Activated CD8-positive, alpha-beta memory T cell treated with anti-CD3 and anti-CD28 coated beads, Interleukin-2, amount 50 U/mL, for 4 hours (primary cell): ENCODE measurements at regions not wholly inside any gene's neighbourhood (a gene's known extent, or its start where the extent isn't known, plus 50 kb on each side); places are given as distances from the start of the nearest gene placed in this dataset.
"Not testable (repeated sequence)": the region's sequence is repeated elsewhere in the genome, so short reads cannot be mapped to it uniquely, and the experiment has no call there.

ENCODE experiments used
- DNase-seq: peaks from one replicate; pipeline ENCODE4 v3.0.0-alpha.2; 2020

DNA sequence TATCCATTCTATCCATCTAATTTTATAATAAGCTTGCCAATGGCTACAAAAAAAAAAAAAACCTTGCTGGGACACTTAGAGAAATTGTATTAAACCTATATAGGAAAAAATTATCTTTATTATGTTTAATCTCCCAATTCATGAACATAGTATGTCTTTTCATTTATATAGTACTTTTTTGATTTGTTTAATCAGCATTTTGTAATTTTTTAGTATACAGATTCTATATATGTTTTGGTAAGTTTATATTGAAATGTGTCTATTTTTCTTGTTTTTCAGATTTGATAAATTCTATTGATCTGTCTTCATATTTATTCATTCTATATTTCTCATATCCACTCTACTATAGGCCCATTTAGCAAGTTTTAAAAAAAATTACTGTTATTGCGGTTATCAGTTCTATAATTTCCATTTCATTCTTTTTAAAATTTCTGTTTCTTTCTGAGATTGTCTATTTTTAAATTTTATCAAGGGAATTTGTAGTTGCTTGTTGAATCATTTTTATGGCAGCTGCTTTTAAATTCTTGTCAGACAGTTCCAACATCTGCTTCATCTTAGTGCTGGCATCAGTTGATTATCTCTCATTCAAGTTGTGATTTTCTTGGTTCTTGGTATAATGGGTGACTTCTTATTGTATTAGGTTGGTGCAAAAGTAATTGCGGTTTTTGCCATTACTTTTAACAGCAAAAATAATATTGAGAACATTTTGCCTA, 170.1 kb upstream of the S1PR3 start:
- no peak for DNase-seq

DNA sequence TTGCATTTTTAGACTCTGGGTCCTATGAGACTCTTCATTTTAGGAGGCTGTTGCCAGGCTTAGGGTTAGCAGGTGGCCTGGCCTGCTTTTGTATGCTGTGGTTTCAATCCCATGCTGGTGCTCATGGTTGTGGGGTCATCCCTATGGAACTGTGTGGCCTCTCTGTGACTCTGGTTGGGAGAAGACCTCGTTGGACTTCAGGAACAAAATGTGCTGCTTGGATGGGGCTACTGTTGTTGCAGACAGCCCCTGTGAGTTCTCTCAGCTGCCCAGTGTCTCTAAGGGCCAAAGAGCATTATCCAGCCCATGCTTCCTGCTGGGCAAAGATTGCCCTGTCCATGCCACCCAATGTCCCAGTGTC, 169.5 kb upstream of the S1PR3 start:
- DNase-seq: no peak

DNA sequence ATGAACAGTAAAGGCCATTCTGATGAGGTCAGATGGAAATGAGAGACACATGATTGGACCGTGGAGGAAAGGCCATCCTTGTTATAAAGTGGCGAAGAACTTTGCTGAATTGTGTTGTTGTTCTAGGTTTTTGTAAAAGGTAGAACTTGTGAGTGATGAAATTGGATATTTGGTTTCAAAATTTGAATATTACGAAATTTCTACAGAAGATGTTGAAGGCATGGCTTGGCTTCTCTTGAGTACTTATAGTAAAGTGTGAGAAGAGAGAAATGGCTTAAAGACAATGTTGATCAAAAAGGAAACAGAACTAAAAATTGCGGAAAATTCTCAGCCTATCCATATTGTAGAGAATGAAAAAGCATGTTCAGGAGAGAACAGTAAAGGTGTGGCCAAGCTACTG, 166.6 kb upstream of the S1PR3 start:
- DNase-seq: no peak

DNA sequence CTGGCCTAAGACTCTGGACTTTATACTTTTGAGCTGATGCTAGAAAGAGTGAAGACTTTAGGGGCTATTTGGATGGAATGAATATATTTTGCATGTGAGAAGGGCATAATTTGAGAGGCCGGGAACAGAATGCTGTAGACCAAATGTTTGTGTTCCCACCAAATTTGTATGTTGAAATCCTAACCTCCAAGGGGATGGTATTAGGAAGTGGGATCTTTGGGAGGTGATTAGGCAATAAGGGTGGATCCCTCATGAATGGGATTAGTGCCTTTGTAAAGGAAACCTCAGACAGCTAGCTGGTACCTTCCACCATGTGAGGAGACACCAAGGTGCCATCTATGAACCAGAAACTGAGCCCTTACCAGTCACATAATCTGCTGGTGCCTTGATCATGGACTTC, 165.1 kb upstream of the S1PR3 start:
- DNase-seq: no peak

DNA sequence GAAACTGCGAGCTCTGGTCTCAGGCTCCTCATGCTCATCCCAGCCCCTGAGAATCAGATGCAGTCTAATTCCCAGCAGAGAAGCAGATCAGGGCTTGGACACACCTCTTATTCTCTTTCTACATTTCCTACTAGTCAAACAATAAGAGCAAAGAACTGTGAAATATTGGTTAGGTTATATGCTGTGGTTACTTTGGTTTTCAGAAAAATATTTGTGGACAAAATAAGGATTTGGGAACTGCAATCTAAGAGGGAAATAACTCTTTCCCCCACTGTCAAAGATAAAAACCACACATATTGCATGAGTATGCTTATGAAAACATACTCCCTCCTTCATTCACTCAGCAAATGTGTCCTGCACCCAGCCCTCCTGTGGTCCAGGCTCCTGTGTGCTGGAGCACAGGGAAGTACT, 164.5 kb upstream of the S1PR3 start:
- no peak for DNase-seq

DNA sequence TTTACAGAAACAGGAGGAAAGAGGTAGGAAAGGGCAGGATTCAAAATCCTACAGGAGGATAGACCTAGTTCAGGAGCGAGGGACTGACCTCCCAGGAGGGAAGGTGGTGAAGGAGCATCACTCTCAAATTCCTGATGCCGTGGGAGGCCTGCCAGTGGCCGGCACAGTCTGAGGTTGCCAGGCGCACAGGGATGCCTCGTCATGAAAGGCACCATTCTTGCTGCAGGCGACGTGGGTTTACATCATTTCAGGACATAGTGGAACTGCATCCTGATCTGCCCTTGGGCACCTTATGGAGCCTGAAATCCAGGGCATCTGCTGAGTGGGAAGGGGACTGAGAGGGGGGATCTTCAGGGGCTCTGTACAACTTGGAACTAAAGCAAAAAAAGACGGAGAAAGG, 163.2 kb upstream of the S1PR3 start:
- DNase-seq: no peak

DNA sequence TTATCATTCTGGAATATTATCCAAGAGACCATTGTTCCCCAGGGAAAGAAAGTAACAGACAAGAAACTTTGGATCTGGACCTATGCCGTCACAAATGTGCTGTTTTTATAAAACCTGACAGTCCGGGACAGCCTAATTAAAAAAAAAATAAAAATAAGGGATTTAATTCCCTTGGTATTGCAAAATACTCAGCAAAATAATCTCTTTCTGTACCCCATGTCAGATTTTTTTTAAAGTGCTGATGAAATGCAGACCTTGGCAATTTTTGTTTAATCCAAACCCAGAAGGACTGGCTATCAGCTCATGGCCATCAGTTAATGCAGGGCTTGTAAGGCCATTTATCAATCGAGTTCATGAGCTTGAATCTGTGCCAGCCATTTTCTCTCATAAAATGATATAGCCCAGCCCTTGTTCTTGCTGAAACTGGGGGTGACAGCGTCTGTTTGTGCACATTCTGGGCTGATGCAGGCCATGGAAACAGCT, 162.7 kb upstream of the S1PR3 start:
- no peak for DNase-seq

DNA sequence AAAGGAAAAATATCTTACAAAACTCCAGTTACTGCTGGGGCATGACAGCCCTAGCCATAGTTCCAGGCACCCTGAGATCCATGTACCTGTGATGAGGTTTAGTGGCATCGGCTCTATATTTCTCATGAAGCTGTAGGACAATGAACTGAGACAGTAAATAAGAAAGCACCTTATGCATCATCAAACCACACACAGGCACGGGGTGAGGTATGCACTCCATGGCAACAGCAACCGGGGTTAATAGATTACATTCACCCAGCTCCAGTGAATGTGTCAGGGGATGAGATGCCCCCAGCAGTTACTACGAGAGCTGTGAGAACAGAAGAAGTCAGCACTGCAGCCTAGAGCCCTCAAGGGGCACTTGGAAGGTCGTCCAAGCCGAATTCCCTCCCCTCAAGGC, 162.0 kb upstream of the S1PR3 start:
- DNase-seq: no peak

DNA sequence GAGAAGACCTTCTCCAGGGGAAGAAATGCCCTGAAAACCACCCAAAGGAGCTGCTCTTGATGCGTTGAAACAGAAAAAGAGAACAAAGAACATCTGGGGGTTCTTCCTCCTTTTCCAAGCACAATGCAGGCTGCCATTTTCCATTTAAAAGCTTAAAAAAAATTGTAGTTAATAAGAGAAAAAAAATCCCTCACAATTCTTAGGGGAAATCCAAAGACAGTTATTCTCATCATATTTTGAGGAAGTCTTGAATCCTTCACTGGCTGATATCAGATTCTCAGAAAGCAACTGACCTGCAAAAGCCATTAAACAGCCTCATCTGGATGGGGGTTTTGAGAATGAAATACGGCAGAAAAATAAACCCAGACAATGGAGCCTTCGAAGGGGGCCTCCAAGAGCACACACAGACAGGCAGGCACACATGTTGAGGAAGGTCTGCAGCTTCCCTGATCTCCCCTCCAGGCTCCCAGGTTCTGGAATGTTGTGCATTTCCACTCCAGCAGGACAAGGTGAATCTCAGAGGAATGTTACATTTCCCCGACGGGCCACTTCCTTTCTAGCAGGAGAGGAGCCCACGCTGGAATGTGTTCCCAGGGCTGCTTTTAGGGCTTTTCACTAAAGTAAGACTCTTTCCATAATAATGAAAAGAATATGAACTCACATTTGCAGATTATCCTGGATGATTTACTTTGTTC, 159.4 kb upstream of the S1PR3 start:
- DNase-seq: no peak

DNA sequence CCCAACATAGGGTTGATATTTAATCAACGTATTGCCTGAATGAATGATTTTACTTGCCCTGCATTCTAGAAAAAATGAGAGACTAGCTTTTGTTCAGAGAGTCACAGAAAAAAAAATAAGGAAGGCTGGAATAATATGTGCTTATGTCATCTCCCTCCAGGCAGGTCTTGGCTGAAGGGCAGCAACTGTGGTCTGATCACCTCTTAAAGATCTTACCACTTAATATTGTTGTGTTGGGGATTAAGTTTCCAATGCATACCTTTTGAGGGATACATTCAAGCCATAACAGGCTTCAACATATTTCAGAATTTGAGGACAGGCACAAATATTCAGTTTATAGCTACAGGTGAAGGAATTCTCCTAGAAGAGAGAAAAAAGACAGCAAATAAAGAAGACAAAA, 157.3 kb upstream of the S1PR3 start:
- DNase-seq: no peak

DNA sequence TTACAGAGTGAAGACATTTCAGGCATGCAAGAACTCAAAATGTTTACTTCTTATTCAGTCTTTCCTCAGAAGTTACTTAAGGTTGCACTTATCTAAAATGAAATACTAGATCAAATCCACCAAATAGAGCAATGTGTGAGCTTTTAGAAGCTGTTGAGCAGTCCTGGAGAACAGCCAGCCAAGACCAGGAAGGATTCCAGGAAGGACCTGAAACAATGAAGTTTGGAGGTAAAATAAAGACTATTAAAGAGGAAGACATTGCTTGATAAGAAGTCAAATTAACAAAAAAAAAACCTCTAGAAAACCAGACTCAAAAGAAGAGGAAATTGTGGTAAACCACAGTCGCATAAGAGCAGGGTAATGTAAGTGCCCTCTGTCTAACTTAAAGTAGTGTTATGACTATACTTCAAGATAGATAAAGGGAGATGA, 156.2 kb upstream of the S1PR3 start:
- DNase-seq: no peak

DNA sequence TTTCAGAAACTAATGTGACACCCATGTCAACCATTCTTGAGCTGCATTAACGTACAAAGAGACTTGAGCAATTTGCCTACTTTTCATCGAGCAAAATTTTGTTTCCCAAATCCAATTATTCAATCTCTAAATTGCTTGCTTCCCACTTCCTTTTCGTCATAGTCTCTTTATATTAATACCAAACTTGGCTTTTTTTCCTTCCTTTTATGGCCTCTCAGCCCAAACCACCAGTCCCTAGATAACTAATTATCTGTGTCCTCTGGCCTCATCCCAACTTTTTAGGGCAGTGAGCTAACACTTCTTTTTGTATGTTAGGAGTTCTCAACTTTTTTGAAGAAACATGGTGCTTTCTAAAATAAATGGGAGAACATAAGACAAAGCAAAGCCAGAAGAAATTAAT, 155.5 kb upstream of the S1PR3 start:
- no peak for DNase-seq

DNA sequence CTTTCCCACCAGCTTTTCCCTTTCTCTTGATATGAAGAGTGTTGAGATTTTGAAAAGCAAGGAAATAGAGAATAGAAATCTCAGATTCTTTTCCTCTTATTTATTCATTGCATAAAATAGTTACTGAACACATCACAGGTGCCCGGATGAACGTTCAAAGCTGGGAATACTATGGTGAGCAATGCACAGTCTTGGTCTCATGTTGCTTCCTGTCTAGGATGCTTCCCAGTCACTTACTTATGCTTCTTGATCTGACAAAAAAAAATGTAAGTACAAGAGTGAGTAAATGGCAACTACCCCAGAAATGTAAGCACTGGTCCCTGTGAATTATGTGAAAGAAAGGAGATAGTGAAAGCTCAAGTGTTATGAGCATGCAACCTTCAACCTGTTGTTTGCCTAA, 153.5 kb upstream of the S1PR3 start:
- DNase-seq: no peak

DNA sequence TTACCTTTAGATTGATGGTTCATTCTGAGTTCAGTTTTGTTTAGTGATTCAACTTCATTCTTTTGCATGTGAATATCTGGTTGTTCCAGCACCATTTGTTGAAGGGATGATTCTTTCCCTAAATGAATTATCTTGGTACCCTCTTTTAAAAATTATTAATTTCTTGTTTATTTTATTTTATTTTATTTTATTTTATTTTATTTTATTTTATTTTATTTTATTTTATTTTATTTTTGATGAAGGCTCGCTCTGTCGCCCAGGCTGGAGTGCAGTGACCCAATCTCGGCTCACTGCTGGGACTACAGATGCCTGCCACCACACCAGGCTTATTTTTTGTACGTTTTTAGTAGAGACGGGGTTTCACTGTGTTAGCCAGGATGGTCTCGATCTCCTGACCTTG, 141.4 kb upstream of the S1PR3 start:
- DNase-seq: not testable (repeated sequence)

DNA sequence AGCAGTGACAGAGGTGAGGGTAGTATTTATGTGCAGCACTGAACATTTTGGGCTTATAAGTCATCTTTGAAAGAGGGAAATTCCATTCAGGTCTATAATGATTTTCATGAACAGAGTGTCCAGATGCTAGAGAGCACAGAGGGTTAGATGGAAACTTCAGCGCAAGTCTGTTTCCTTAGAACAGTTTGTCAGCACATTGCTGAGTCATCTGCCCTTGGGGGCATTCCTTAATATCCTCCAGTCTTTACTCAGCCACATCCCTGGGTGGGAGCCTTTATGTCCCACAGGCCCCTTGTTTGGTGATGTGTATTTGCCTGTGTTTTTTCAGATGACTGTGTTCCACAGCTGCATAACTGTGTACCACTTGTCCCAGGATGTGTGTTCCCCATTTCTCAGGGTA, 138.5 kb upstream of the S1PR3 start:
- DNase-seq: no peak

DNA sequence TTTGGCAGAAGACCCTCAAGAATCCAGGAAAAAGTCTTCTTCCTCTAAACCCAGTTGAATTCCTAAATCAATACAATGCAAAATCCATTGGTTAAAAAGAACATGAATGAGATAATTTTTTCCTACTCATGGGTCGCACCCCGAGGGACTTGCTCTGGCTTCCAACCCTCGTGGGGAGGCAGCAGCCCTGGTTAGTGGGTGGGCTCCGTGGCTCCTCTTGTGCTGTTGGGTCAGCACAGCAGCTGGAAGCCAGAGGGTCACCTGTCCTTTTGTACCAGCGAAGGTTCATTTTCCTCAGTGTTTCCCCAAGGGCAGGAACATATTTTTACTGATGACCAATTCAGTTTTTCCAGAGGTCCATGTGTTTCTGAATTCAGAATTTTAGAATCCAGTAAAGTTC, 120.6 kb upstream of the S1PR3 start:
- DNase-seq: no peak

DNA sequence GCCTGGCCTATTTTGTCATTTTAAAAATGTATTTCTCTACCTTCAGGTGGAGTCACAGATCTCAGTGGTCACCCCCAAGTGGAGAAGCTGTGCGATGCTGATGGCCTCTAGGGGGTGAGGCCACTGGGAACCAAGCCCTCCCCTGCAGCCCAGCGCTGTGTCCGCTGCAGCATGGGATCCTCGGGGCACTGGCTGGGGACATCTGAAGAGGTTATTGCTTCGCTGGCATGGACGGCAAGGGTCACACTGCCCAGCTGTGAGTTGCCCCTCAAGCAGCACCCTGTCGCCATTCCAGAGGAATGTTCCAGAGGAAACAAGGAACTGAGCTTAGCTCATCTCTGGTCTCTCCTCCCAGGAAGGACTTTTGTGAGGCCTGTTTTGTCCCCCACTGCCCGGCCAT, 119.6 kb upstream of the S1PR3 start:
- DNase-seq: no peak

DNA sequence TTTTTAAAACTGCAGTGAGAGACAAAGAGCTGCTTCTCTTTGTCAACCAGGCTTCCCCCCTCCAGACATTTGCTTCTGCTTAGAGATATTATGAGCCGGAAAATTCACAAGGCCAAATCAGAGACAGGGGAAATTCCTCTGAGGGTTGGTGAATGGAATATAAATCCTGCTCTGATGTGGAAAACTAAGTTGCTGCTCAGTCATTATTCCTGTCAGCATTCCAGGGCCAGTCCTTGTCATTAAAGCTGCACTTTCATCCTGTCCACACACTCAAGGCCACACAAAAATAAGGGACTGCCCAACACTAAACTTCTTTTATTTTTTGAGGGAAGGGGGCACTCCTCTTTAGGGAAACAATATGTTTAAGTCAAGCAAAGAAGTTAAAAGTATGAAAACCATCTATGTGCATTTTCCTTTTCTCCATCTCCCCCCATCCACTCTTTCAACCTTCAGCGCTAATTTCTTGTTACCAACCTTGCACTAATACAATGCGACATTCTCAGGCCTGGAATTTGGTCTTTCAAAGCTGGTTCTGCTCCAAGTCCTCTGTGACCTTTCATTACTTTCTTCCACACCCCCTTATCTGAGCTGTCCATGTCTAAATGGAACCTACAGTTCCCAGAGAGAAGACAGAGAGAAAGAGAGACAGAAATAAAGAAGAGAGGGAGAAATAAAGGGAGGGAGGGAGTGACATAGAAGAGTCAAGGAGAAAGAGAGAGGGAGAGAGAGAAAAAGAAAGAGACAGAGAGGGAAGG, 118.9 kb upstream of the S1PR3 start:
- no peak for DNase-seq

DNA sequence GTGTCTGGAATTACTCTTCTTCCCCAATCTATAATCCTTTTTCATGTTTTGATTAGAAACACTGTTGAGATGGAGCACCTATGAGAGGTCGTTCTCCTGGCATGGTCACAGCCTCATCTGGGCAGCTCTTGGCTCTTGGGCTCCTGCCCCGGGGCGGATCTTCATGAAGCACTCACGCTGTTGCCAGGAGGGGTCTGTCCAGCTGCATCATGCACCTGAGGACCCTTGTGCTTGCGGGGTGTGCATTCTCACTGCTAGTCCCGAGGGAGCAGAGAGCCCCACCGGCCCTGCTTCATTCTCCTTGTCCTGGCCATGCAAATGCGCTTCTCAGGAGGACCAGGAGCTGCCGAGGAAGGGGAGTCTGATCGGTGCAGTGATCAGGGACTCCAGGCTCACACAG, 117.6 kb upstream of the S1PR3 start:
- no peak for DNase-seq

DNA sequence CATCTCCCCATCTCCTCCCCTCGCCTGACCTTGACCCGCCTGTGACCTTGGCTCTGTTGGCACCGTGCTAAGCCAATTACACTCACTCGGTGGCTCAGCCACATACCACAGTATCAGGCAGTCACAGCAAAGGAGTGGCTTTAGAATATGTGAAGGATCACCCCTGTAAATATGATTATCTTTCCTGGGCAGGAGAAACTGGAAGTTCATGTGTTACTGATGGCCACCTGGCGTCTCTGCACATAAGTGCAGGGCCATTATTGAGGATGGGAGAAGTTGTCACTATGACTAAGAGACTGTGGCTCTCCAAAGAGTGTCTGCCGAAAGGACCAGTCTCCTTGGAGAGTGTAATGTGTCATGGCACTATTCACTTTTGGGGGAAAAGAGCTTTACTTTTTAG, 116.9 kb upstream of the S1PR3 start:
- DNase-seq: no peak

DNA sequence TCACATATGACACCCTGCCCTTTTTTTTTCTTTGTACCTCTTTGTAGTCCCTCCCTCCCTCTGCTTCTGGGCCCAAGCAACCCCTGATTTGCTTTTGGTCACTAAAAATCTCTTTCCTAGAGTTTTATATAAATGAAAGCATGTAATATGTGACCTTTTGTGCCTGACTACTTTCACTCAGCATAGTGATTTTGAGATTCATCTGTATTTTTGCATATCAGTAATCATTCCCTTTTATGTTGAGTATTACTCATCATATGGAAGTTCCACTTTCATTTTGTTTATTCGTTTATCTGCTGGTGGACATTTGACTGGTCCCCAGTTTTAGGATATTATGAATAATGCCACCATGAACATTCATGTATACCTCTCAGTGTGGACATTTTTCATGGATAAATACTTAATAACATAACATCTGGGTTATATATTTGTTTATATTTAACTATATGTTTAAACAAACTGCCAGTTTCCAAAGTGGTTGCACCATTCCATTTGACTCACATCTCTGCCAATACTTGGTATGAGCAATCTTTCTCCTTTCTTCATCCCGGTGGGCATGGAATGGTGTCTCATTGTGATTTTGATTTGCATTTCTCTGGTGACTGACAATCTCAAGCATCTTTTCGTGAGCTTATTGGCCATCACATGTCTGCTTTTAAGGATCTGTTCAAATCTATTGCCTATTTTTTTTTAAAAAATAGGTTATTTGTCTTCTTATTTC, 115.7 kb upstream of the S1PR3 start:
- DNase-seq: no peak

DNA sequence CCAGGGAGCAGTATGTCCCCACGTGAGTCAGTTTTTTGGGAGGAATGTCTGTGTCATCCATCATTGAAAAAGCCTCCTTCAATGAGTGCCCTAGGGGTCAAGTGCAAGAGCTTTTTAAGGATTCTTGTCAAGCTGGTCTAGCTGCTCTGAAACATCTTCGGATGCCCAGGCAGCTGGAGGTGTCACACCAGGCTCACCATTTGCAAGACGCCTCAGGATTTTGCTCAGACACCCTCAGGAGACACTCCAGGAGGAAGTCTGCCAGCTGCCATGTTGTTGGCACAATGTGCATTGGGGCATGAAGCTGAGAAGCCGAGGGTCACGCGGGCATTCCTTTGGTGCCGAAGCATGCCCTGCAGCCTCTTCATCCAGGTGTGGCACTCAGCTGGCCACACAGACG, 111.1 kb upstream of the S1PR3 start:
- no peak for DNase-seq

DNA sequence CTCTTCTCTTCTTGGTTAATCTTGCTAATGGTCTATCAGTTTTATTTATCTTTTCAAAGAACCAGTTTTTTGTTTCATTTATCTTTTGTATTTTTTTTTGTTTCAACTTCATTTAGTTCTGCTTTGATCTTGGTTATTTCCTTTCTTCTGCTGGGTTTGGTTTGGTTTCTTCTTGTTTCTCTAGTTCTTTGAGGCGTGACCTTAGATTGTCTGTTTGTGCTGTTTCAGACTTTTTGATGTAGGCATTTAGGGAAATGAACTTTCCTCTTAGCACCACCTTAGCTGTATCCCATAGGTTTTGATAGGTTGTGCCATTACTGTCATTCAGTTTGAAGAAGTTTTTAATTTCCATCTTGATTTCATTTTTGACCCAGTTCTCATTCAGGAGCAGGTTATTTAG, 107.0 kb upstream of the S1PR3 start:
- DNase-seq: not testable (repeated sequence)
